HCT116 (cell line): ENCODE measurements at regions not wholly inside any gene's neighbourhood (a gene's known extent, or its start where the extent isn't known, plus 50 kb on each side); places are given as distances from the start of the nearest gene placed in this dataset.

Experiments used
- ATAC-seq: fragments of 200-7000 bp; cut with Tn5 transposase; 2 replicates; pipeline ENCODE4 v1.9.1; 2020; ENCODE audit warnings: mild to moderate bottlenecking, moderate library complexity
- BruUV-seq: library from RNA; stranded (reverse); fragments of 400-500 nt; replicated peaks from 2 replicates; lab custom pipeline; 2021; lab: Mats Ljungman, UMichigan
- CTCF ChIA-PET: fragments of 300-600 bp; sonication (Branson Sonifier 250); formaldehyde crosslinking; loops from one replicate; lab custom pipeline; 2021; ENCODE audit warnings: antibody characterized with exemption; lab: Charles Lee
- POLR2A ChIA-PET: fragments of 300-600, 350-600 bp; sonication (Branson Sonifier 250); formaldehyde crosslinking; loops from one replicate; lab custom pipeline; 2021; ENCODE audit warnings: antibody characterized with exemption; lab: Charles Lee
- RAD21 ChIA-PET, 2 experiments: fragments of 300-600 bp; sonication (Branson Sonifier 250); formaldehyde crosslinking; loops; one replicate each; lab custom pipeline; 2023; ENCODE audit warnings: low total read pairs in 2 of 2; ENCODE audit not compliant: uncharacterized antibody in 2 of 2, unreplicated experiment in 2 of 2, low non-redundant PET in 1 of 2; lab: Charles Lee
- DNase-seq: peaks from one replicate; pipeline ENCODE4 v3.0.0-alpha.2; 2010; ENCODE audit warnings: low read depth, low spot score
- H2AFZ ChIP-seq: fragments of 200-600 bp; shearing (Covaris generic), sonication (generic); 2 replicates; pipeline ENCODE4 v1.6.1; 2017; ENCODE audit warnings: low read depth, mixed run types, mixed read lengths, antibody characterized with exemption, low read length; ENCODE audit not compliant: poor library complexity, severe bottlenecking
- H3K27ac ChIP-seq: 2 replicates; pipeline ENCODE4 v1.5.1; 2012; ENCODE audit warnings: low read depth, low read length
- H3K27me3 ChIP-seq: fragments of 200-600 bp; sonication (generic); 2 replicates; pipeline ENCODE4 v1.6.1; 2016; ENCODE audit warnings: mixed run types, low read length, mixed read lengths; ENCODE audit not compliant: insufficient read depth
- H3K36me3 ChIP-seq, 2 experiments: fragments of 200-500 bp in 1 of 2; fragments of 200-600 bp in 1 of 2; sonication (Bioruptor generic) in 1 of 2; sonication (generic) in 1 of 2; 2 replicates each; pipeline versions ENCODE4 v1.5.1 to v1.6.1; 2014 to 2016; ENCODE audit warnings: low read length in 2 of 2, inconsistent platforms in 1 of 2, mixed read lengths in 1 of 2, mixed run types in 1 of 2; ENCODE audit not compliant: insufficient read depth in 2 of 2, control insufficient read depth in 1 of 2
- H3K4me1 ChIP-seq, 2 experiments: fragments of 200-600 bp in 1 of 2; sonication (generic) in 1 of 2; 2 replicates each; pipeline versions ENCODE4 v1.5.1 to v1.6.1; 2012 to 2017; ENCODE audit warnings: low read length in 2 of 2, inconsistent platforms in 1 of 2, mild to moderate bottlenecking in 1 of 2, mixed read lengths in 1 of 2, mixed run types in 1 of 2, moderate library complexity in 1 of 2; ENCODE audit not compliant: insufficient read depth in 2 of 2, control insufficient read depth in 1 of 2
- H3K4me2 ChIP-seq: fragments of 200-600 bp; sonication (generic); 2 replicates; pipeline ENCODE4 v1.6.1; 2017; ENCODE audit warnings: mixed run types, low read length, mixed read lengths
- H3K4me3 ChIP-seq, 2 experiments: fragments of 200-600 bp in 1 of 2; sonication (generic) in 1 of 2; replicated peaks in 1 of 2; 2 replicates each; pipeline ENCODE4 v1.5.1; 2011 to 2016; ENCODE audit warnings: low read length in 2 of 2, control low read depth in 1 of 2, low read depth in 1 of 2, mild to moderate bottlenecking in 1 of 2, mixed read lengths in 1 of 2, mixed run types in 1 of 2
- H3K79me2 ChIP-seq: fragments of 200-600 bp; sonication (generic); 2 replicates; pipeline ENCODE4 v1.6.1; 2017; ENCODE audit warnings: mild to moderate bottlenecking, mixed run types, low read length, moderate library complexity, mixed read lengths; ENCODE audit not compliant: insufficient read depth
- H3K9ac ChIP-seq: fragments of 200-600 bp; sonication (generic); 2 replicates; pipeline ENCODE4 v1.6.1; 2016; ENCODE audit warnings: low read length, mixed read lengths
- H3K9me2 ChIP-seq: fragments of 200-600 bp; sonication (generic), shearing (Covaris generic); 2 replicates; pipeline ENCODE4 v1.6.1; 2017; ENCODE audit warnings: mixed run types, mild to moderate bottlenecking, moderate library complexity; ENCODE audit not compliant: insufficient read depth
- H3K9me3 ChIP-seq, 2 experiments: fragments of 200-500 bp in 1 of 2; fragments of 200-600 bp in 1 of 2; sonication (Bioruptor generic) in 1 of 2; sonication (generic) in 1 of 2; 2 replicates each; pipeline ENCODE4 v1.6.1; 2014 to 2017; ENCODE audit warnings: low read length in 2 of 2, mixed read lengths in 2 of 2, inconsistent platforms in 1 of 2, low read depth in 1 of 2, mild to moderate bottlenecking in 1 of 2, mixed run types in 1 of 2, moderate library complexity in 1 of 2; ENCODE audit not compliant: control insufficient read depth in 1 of 2, insufficient read depth in 1 of 2
- H4K20me1 ChIP-seq: fragments of 200-600 bp; sonication (generic), shearing (Covaris generic); 2 replicates; pipeline ENCODE4 v1.6.1; 2017; ENCODE audit warnings: mixed run types, mild to moderate bottlenecking, moderate library complexity; ENCODE audit not compliant: insufficient read depth
- CBX3 ChIP-seq: IDR thresholded peaks from 2 replicates; pipeline ENCODE4 v1.6.1; 2012; ENCODE audit warnings: low read depth
- EGR1 ChIP-seq: IDR thresholded peaks from 2 replicates; pipeline ENCODE4 v1.6.1; 2012; ENCODE audit warnings: low read depth
- ELF1 ChIP-seq: IDR thresholded peaks from 2 replicates; pipeline ENCODE4 v1.6.1; 2012; ENCODE audit warnings: low read depth, borderline replicate concordance
- EZH2 ChIP-seq: fragments of 200-600 bp; sonication (generic); IDR thresholded peaks from 2 replicates; pipeline ENCODE4 v1.6.1; 2017; ENCODE audit warnings: antibody characterized with exemption, mixed run types
- FOSL1 ChIP-seq: IDR thresholded peaks from 2 replicates; pipeline ENCODE4 v1.6.1; 2012; ENCODE audit warnings: low read depth
- JUND ChIP-seq: IDR thresholded peaks from 2 replicates; pipeline ENCODE4 v1.6.1; 2012
- POLR2A ChIP-seq: IDR thresholded peaks from 2 replicates; pipeline ENCODE4 v1.7.0; 2011; ENCODE audit warnings: borderline replicate concordance; ENCODE audit not compliant: insufficient read depth, insufficient read length; ENCODE audit errors: extremely low read depth
- POLR2AphosphoS5 ChIP-seq: IDR thresholded peaks from 2 replicates; pipeline ENCODE4 v1.6.1; 2011; ENCODE audit warnings: mild to moderate bottlenecking, low read depth, low read length, moderate library complexity
- RAD21 ChIP-seq: IDR thresholded peaks from 2 replicates; pipeline ENCODE4 v1.6.1; 2012; ENCODE audit warnings: low read depth, mild to moderate bottlenecking
- SRF ChIP-seq: IDR thresholded peaks from 2 replicates; pipeline ENCODE4 v1.6.1; 2012; ENCODE audit warnings: low read depth
- TCF7L2 ChIP-seq: IDR thresholded peaks from 2 replicates; pipeline ENCODE4 v1.7.0; 2011; ENCODE audit warnings: borderline replicate concordance, inconsistent platforms; ENCODE audit not compliant: insufficient read depth, insufficient read length; ENCODE audit errors: extremely low read depth
- intact Hi-C: fragments of 100-400 bp; cut with micrococcal nuclease; formaldehyde crosslinking; loops from 2 replicates; pipeline ENCODE4 v1.10.0; 2022
- TF ChIP-seq, protein P1 (sequence below): IDR thresholded peaks from 2 replicates; pipeline ENCODE4 v1.6.1; 2012; ENCODE audit warnings: low read depth

- no peak for TF ChIP-seq POLR2AphosphoS5
- no peak for TF ChIP-seq EZH2
Measured at GRCh38 chr5:111643499-111643898, 113.5 kb downstream of the NREP start (continued).

- no peak overlapping the region for H3K9ac ChIP-seq
- POLR2A ChIA-PET = no interaction called here
- no peak for ATAC-seq
Measured at GRCh38 chr5:111641533-111642233, 115.3 kb downstream of the NREP start.

More at GRCh38 chr5:111641533-111642233, 115.3 kb downstream of the NREP start:
- H3K27ac ChIP-seq = no peak overlapping the region
- H3K9me3 ChIP-seq = peaks cover 0 to 3% of the 10 kb centered on the region in 2 experiments; a peak in 1 of 4 replicates
- H3K4me3 ChIP-seq = no peak overlapping the region
- peaks cover 9% of the 10 kb centered on the region; the same call in 1 of the 2 replicates for H3K27me3 ChIP-seq
- no peak overlapping the region for H3K4me2 ChIP-seq
- DNase-seq = no peak
- no peaks in the 10 kb centered on the region for H4K20me1 ChIP-seq
- H3K4me1 ChIP-seq = no peaks in the 10 kb centered on the region
- intact Hi-C loops = no loop called here
- ChIA-PET CTCF (no interaction called here), RAD21 (no interaction called here)
- H3K36me3 ChIP-seq = no peaks in the 10 kb centered on the region
- no peaks in the 10 kb centered on the region for H3K9me2 ChIP-seq
- no TSS peak for BruUV-seq
- no peaks in the 10 kb centered on the region for H3K79me2 ChIP-seq
- TF ChIP-seq SRF (no peak), TCF7L2 (no peak), EGR1 (no peak), RAD21 (no peak), JUND (no peak), CBX3 (no peak), FOSL1 (no peak), POLR2A (no peak), ELF1 (no peak)
- TF ChIP-seq, protein P1, sequence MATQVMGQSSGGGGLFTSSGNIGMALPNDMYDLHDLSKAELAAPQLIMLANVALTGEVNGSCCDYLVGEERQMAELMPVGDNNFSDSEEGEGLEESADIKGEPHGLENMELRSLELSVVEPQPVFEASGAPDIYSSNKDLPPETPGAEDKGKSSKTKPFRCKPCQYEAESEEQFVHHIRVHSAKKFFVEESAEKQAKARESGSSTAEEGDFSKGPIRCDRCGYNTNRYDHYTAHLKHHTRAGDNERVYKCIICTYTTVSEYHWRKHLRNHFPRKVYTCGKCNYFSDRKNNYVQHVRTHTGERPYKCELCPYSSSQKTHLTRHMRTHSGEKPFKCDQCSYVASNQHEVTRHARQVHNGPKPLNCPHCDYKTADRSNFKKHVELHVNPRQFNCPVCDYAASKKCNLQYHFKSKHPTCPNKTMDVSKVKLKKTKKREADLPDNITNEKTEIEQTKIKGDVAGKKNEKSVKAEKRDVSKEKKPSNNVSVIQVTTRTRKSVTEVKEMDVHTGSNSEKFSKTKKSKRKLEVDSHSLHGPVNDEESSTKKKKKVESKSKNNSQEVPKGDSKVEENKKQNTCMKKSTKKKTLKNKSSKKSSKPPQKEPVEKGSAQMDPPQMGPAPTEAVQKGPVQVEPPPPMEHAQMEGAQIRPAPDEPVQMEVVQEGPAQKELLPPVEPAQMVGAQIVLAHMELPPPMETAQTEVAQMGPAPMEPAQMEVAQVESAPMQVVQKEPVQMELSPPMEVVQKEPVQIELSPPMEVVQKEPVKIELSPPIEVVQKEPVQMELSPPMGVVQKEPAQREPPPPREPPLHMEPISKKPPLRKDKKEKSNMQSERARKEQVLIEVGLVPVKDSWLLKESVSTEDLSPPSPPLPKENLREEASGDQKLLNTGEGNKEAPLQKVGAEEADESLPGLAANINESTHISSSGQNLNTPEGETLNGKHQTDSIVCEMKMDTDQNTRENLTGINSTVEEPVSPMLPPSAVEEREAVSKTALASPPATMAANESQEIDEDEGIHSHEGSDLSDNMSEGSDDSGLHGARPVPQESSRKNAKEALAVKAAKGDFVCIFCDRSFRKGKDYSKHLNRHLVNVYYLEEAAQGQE = no peak
- H2AFZ ChIP-seq = no peak overlapping the region
